Activated CD4-positive, alpha-beta memory T cell treated with anti-CD3 and anti-CD28 coated beads, Interleukin-2, amount 10 ng/mL, durations not matched to agents 7 days and 5 days (primary cell): ENCODE measurements at regions not wholly inside any gene's neighbourhood (a gene's known extent, or its start where the extent isn't known, plus 50 kb on each side); places are given as distances from the start of the nearest gene placed in this dataset.
A peak's percentile ranks its signal among the peaks of the same experiment; 100 is the strongest.
"Not testable (repeated sequence)": the region's sequence is repeated elsewhere in the genome, so short reads cannot be mapped to it uniquely, and the experiment has no call there.

Experiments
- CTCF ChIA-PET: fragments of 350-600 bp; sonication (Branson Sonifier 250); formaldehyde crosslinking; loops from one replicate; lab custom pipeline; 2021; ENCODE audit warnings: antibody characterized with exemption, inconsistent platforms; lab: Charles Lee
- POLR2A ChIA-PET: fragments of 350-600 bp; sonication (Branson Sonifier 250); formaldehyde crosslinking; loops from one replicate; lab custom pipeline; 2021; ENCODE audit warnings: antibody characterized with exemption; lab: Charles Lee
- DNase-seq: peaks from one replicate; pipeline ENCODE4 v3.0.0-alpha.2; 2020
- H3K27ac Mint-ChIP-seq: one replicate; pipeline ENCODE4 v1.8.0; 2021; ENCODE audit warnings: mild to moderate bottlenecking, mixed read lengths
- H3K27me3 Mint-ChIP-seq: one replicate; pipeline ENCODE4 v1.8.0; 2021; ENCODE audit warnings: mixed read lengths
- H3K36me3 Mint-ChIP-seq: one replicate; pipeline ENCODE4 v1.8.0; 2021; ENCODE audit warnings: low read depth, mixed read lengths
- H3K4me1 Mint-ChIP-seq: one replicate; pipeline ENCODE4 v1.8.0; 2021; ENCODE audit warnings: mixed read lengths
- H3K4me3 Mint-ChIP-seq: one replicate; pipeline ENCODE4 v1.8.0; 2021; ENCODE audit warnings: mild to moderate bottlenecking, mixed read lengths
- H3K9me3 Mint-ChIP-seq: one replicate; pipeline ENCODE4 v1.8.0; 2021; ENCODE audit warnings: mixed read lengths

- H3K4me1 Mint-ChIP-seq, result peaks cover 15% of the 10 kb centered on the region
- POLR2A ChIA-PET, result no interaction called here
These were observed 313.5 kb downstream of the BRD1 start for GRCh38 chr22:49514211-49514610.

GRCh38 chr22:49513358-49513851 is 314.3 kb downstream of the BRD1 start:
- no peak for DNase-seq
- peaks cover 31% of the 10 kb centered on the region for H3K9me3 Mint-ChIP-seq
- H3K27ac Mint-ChIP-seq, result peak overlapping the region; percentile 51
- CTCF ChIA-PET, result no interaction called here
- no peaks in the 10 kb centered on the region for H3K27me3 Mint-ChIP-seq
- peaks cover 15% of the 10 kb centered on the region for H3K36me3 Mint-ChIP-seq
- peaks cover 15% of the 10 kb centered on the region for H3K4me1 Mint-ChIP-seq
- H3K4me3 Mint-ChIP-seq, result no peak overlapping the region
- POLR2A ChIA-PET, result no interaction called here

More at GRCh38 chr22:49514211-49514610, 313.5 kb downstream of the BRD1 start:
- Mint-ChIP-seq H3K27me3 (no peaks in the 10 kb centered on the region), H3K9me3 (peaks cover 31% of the 10 kb centered on the region), H3K4me3 (no peak overlapping the region), H3K27ac (no peak overlapping the region), H3K36me3 (peaks cover 15% of the 10 kb centered on the region)
- DNase-seq, result no peak
- CTCF ChIA-PET, result no interaction called here

- Mint-ChIP-seq H3K4me3 (no peak overlapping the region), H3K27me3 (no peaks in the 10 kb centered on the region), H3K36me3 (peaks cover 15% of the 10 kb centered on the region), H3K4me1 (peaks cover 15% of the 10 kb centered on the region), H3K27ac (peak overlapping the region; percentile 61), H3K9me3 (peaks cover 34% of the 10 kb centered on the region)
- no peak for DNase-seq
- CTCF ChIA-PET, result no interaction called here
- POLR2A ChIA-PET, result no interaction called here
These were observed 315.0 kb downstream of the BRD1 start for GRCh38 chr22:49512487-49513165.

- POLR2A ChIA-PET, H3K27me3 Mint-ChIP-seq, H3K4me3 Mint-ChIP-seq, CTCF ChIA-PET, DNase-seq: not testable (repeated sequence)
- peaks cover 34% of the 10 kb centered on the region for H3K9me3 Mint-ChIP-seq
- H3K4me1 Mint-ChIP-seq, result peaks cover 15% of the 10 kb centered on the region
- H3K27ac Mint-ChIP-seq, result peak overlapping the region; percentile 84
- peaks cover 15% of the 10 kb centered on the region for H3K36me3 Mint-ChIP-seq
These were observed 316.1 kb downstream of the BRD1 start for GRCh38 chr22:49511393-49512189.

GRCh38 chr22:49510718-49511117 is 317.0 kb downstream of the BRD1 start:
- Mint-ChIP-seq H3K36me3 (peaks cover 15% of the 10 kb centered on the region), H3K9me3 (peaks cover 34% of the 10 kb centered on the region), H3K27me3 (no peaks in the 10 kb centered on the region), H3K27ac (peak overlapping the region; percentile 84), H3K4me3 (no peak overlapping the region), H3K4me1 (peaks cover 15% of the 10 kb centered on the region)
- ChIA-PET POLR2A (no interaction called here), CTCF (no interaction called here)
- no peak for DNase-seq

GRCh38 chr22:49509016-49509415 is 318.7 kb downstream of the BRD1 start:
- H3K27ac Mint-ChIP-seq, result no peak overlapping the region
- no peak for DNase-seq
- peaks cover 15% of the 10 kb centered on the region for H3K4me1 Mint-ChIP-seq
- no peaks in the 10 kb centered on the region for H3K27me3 Mint-ChIP-seq
- H3K4me3 Mint-ChIP-seq, result no peak overlapping the region
- ChIA-PET POLR2A (no interaction called here), CTCF (no interaction called here)
- peaks cover 34% of the 10 kb centered on the region for H3K9me3 Mint-ChIP-seq
- peaks cover 15% of the 10 kb centered on the region for H3K36me3 Mint-ChIP-seq

- peaks cover 14% of the 10 kb centered on the region for H3K4me1 Mint-ChIP-seq
- ChIA-PET POLR2A (no interaction called here), CTCF (no interaction called here)
- peaks cover 11% of the 10 kb centered on the region for H3K36me3 Mint-ChIP-seq
- H3K27me3 Mint-ChIP-seq, result no peaks in the 10 kb centered on the region
- no peak overlapping the region for H3K4me3 Mint-ChIP-seq
- no peak overlapping the region for H3K27ac Mint-ChIP-seq
- H3K9me3 Mint-ChIP-seq, result peaks cover 30% of the 10 kb centered on the region
- DNase-seq, result no peak
These were observed 319.1 kb downstream of the BRD1 start for GRCh38 chr22:49508561-49508960.

GRCh38 chr22:49507607-49508292 is 319.9 kb downstream of the BRD1 start:
- peaks cover 17% of the 10 kb centered on the region for H3K4me1 Mint-ChIP-seq
- H3K4me3 Mint-ChIP-seq, result no peak overlapping the region
- DNase-seq, result no peak
- POLR2A ChIA-PET, result no interaction called here
- H3K36me3 Mint-ChIP-seq, result peaks cover 10% of the 10 kb centered on the region
- no peak overlapping the region for H3K27ac Mint-ChIP-seq
- H3K27me3 Mint-ChIP-seq, result no peaks in the 10 kb centered on the region
- H3K9me3 Mint-ChIP-seq, result peaks cover 29% of the 10 kb centered on the region
- CTCF ChIA-PET, result no interaction called here

GRCh38 chr22:49506010-49506400 is 321.7 kb downstream of the BRD1 start:
- Mint-ChIP-seq H3K36me3 (peaks cover 6% of the 10 kb centered on the region), H3K4me3 (no peak overlapping the region), H3K4me1 (peaks cover 17% of the 10 kb centered on the region), H3K27me3 (no peaks in the 10 kb centered on the region), H3K27ac (no peak overlapping the region), H3K9me3 (peaks cover 20% of the 10 kb centered on the region)
- ChIA-PET CTCF (no interaction called here), POLR2A (no interaction called here)
- DNase-seq, result no peak

- Mint-ChIP-seq H3K4me3 (no peak overlapping the region), H3K4me1 (peaks cover 15% of the 10 kb centered on the region), H3K36me3 (peaks cover 3% of the 10 kb centered on the region), H3K27ac (no peak overlapping the region), H3K9me3 (peaks cover 14% of the 10 kb centered on the region), H3K27me3 (no peaks in the 10 kb centered on the region)
- ChIA-PET POLR2A (no interaction called here), CTCF (no interaction called here)
- DNase-seq, result no peak
These were observed 322.2 kb downstream of the BRD1 start for GRCh38 chr22:49505337-49506009.

GRCh38 chr22:49503896-49504521 is 323.7 kb downstream of the BRD1 start:
- CTCF ChIA-PET, result no interaction called here
- Mint-ChIP-seq H3K4me3 (no peak overlapping the region), H3K9me3 (peaks cover 3% of the 10 kb centered on the region), H3K27me3 (no peaks in the 10 kb centered on the region), H3K27ac (no peak overlapping the region), H3K4me1 (peaks cover 15% of the 10 kb centered on the region), H3K36me3 (no peaks in the 10 kb centered on the region)
- POLR2A ChIA-PET, result no interaction called here
- no peak for DNase-seq

- ChIA-PET POLR2A (no interaction called here), CTCF (no interaction called here)
- Mint-ChIP-seq H3K27ac (no peak overlapping the region), H3K4me3 (no peak overlapping the region), H3K27me3 (no peaks in the 10 kb centered on the region), H3K9me3 (peaks cover 3% of the 10 kb centered on the region), H3K36me3 (no peaks in the 10 kb centered on the region), H3K4me1 (peaks cover 15% of the 10 kb centered on the region)
- no peak for DNase-seq
These were observed 324.4 kb downstream of the BRD1 start for GRCh38 chr22:49503321-49503720.
